NCI-H2196 (cell line): ENCODE measurements at regions not wholly inside any gene's neighbourhood (a gene's known extent, or its start where the extent isn't known, plus 50 kb on each side); places are given as distances from the start of the nearest gene placed in this dataset.
"Not testable (repeated sequence)": the region's sequence is repeated elsewhere in the genome, so short reads cannot be mapped to it uniquely, and the experiment has no call there.

Source experiments
- DNase-seq: peaks from one replicate; lab custom pipeline; 2025; ENCODE audit not compliant: unreplicated experiment; lab: John Stamatoyannopoulos, UW

DNA sequence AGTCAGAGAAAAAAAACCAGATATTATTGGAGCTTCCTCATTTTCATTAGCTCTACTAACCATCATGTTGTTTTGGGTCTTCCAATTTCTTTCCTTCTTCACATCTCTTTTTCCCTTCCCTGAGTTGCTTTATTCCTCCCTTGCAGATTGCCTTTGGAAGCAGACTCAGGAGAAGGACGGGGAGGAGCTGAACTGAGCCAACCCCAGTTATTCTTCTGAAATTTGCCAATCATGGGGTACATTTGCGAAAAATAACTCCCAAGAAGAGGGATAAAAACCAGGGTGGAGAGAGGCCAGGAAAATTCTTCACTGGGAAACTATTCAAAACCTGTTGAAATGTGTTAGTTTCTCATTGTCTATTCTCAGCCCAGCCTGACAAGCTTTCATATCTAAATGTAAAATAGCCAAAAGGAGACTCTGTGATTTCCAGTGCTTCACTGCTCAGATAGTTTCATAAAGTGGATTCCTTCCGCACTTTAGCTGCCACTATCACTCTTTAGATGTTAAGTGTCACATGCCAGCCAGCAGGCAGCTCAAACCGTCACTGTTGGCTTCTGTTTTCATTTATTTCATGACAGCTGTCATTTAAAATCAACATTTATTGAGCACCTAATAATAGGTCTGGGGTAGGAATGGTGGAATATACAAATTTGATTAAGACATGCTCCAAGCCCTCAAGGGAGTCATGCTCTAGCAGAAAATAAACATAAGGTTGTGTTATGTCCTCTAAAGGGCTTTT is 204.5 kb downstream of the SREK1 start:
- no peak for DNase-seq

DNA sequence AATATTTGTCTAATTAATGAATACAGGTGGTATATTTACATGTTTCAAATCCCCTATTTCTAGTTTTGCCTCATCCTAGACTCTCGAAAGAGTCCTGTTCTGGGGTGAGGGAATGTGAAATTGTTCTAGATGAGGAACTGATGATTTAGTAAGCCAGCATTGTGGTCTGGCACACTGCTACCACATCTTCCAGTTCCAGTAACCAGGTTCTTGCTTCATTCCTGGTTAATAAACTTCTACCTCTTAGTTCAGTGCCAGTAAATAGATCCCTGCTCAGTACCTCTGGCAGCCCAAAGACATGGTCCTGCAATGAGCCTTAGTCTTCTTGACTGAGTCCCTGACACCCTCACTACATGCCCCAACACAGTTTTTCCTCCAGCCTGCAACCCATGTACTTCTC is 207.7 kb downstream of the SREK1 start:
- DNase-seq = no peak

DNA sequence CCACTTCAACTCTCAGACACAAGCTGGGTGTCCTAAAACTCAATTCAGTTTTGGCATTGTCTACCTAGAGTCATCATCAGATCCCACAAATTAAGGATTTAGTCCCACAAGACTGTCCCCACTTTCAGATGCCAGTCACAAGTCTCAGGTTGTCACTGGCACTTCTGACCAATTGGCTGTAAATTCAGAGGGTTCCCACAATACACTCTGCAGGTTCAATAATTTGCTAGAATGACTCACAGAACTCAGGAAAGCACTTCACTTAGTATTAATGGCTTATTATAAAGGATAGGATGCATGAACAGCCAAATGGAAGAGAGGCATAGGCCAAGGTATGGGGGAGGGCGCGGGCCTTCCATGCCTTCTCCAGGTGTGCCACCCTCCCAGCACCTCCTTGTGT is 209.1 kb downstream of the SREK1 start:
- no peak for DNase-seq

DNA sequence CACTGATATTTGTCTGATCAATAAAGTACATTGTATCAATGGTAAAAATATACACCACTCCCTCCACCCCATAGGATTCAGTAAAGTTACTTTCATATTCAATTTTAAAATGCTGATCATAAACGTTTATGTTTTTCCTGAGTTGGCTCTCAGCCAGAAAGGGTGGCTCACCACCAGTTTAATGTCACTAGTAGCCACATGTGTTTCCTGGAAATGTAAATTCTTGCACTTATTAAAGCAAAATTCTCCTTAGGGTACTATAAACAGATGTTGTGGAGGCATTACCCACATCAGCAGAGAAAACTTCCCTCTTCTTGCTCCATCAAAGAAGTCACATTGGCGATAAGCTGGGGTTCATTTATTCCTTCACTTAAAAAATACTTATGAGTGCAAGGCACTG is 210.3 kb downstream of the SREK1 start:
- no peak for DNase-seq

DNA sequence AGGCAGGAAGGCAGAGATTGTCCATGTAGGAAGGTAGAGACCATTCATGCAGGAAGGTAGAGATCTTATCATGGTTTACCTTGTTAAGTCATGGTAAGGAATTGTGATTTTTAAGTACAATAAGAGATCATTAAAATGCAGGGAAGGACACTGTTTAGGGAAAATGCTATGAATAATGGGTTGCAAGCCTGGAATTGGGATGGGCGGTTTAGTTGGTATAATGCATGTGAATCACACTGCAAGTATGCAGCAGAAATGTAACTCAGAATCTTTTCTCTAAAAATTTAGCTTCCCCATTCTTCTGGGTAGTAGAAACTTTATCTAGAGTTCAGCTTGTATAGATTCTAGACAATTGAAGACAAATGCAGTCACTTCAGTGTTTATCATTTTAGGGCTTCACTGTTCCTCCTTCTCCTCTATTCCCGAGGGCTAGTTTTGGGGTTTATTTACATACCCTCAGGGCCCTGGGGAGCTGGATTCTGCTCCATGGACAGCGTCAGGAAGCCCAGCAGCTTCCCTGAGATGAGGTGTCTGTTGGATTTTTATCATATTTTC is 212.0 kb downstream of the SREK1 start:
- no peak for DNase-seq

DNA sequence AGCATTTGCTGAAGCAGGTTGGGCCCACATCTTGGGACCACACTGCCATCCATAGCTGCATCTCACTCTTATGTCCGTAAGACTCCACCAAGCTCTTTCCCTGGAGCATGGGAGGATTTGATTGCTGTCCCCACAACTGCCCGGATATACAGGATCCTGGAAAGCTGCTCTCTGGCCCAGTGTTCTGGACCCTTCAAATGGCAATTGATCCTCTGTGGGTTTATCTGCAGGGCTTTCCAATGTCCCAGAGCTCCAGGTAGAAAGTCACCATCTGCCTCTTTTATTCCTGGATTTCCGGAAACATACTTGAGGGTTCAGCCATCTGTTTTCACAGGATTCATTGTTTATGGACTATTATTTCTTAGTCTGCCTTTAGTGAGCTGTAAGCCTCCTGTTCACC is 214.6 kb downstream of the SREK1 start:
- no peak for DNase-seq

DNA sequence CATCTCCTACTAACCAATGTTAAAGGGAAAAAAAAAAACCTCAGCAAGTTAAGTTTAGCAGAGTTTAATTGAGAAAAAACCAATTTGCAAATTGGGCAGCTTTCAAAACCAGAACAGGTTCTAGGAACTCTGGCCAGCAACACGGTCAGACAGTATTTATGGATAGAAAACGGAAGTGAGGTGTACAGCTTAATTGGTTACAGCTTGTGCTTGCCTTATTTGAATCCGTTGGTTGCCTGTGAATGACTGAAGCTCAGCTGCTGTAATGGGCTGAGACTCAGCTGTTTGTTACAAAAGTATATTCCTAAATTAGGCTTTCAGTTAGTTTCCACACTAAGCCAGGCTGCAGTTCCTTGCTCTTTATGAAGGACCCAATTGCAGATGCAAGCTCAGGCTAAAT is 217.0 kb downstream of the SREK1 start:
- DNase-seq = no peak

DNA sequence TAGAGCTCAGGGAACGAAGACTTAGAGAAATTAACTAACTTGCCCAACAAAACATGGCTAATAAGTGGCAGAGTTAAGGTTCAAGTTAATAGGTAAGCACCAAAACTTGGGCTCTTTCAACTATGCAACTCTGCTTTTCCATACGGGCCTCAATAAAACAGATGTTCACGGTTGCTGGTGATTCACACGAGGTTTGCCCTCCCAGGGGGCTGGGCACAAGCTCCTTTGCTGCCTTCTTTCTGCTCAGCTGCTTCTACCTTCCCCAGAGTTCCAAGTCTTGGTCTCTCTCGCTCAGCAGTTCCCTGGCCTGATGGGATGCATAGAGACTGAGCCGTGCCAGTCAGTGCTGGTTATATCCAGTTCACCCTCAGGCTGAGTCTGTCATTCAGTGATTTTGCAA is 217.9 kb downstream of the SREK1 start:
- no peak for DNase-seq

DNA sequence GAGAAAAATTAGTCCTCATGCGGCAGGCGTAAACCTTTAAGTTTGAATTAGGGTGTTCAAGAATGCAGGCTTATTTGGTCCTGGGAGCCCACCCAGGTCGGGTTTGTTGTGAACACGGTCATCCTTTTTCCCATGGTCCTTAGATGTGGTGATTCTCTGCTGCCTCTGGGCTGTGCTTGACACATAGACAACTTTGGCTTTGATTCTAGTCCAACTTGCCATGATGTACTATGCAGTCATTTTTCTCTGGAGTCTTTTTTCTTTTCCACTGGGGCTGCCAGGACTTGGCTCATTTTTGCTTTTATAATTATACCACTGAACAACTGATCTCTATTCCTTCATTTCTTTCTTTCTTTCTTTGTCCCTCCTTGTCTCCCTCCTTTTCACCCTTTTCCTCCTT is 218.6 kb downstream of the SREK1 start:
- DNase-seq = no peak

DNA sequence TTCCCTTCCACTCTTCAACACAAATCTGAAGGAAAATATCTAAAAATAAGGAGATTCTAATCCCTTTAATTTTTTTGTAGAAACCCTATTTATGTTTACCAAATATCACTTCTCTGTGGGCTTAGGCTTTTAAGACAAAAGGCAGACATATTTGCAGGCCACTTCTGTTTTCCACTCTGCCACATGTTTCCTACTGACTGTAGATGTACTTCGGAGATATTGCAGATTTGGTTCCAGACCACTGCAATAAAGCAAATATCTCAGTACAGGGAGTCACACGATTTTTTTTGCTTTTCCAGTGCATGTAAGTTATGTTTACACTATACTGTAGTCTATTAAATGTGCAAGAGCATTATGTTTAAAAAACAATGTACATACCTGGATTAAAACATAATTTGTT is 219.0 kb downstream of the SREK1 start:
- DNase-seq = no peak

DNA sequence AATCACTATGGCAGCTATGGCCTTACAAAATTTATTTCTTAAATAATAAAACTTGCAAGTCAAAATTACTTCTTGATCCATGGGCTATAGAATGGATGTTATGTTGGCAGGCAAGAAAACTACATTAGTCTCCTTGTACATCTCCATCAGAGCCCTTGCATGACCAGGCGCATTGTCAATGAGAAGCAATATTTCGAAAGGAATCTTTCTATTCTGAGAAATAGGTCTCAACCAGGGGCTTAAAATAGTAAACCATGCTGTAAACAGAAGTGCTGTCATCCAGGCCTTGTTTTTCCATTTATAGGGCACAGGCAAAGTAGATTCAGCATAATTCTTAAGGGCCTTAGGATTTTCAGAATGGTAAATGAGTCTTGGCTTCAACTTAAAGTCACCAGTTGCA is 220.1 kb downstream of the SREK1 start:
- DNase-seq = no peak

DNA sequence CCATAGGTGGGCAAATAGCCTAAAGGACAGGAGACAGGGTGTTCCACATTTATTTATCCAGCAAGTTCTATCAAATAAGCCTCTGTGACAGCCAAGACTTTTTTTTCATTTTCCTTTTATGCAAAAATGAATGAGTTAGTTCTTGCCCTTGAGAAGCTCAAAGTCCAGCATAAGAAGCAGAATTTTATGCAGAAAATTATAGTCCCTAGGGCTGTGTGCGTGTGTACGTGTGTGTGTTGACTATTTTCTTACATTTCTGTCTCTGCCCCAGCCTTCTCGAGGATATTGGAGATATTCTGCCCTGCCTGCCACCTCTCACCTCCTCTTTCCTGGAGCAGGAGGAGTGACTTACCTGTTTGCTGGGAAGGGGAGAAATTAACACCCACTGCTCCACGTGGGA is 221.9 kb downstream of the SREK1 start:
- DNase-seq = no peak

DNA sequence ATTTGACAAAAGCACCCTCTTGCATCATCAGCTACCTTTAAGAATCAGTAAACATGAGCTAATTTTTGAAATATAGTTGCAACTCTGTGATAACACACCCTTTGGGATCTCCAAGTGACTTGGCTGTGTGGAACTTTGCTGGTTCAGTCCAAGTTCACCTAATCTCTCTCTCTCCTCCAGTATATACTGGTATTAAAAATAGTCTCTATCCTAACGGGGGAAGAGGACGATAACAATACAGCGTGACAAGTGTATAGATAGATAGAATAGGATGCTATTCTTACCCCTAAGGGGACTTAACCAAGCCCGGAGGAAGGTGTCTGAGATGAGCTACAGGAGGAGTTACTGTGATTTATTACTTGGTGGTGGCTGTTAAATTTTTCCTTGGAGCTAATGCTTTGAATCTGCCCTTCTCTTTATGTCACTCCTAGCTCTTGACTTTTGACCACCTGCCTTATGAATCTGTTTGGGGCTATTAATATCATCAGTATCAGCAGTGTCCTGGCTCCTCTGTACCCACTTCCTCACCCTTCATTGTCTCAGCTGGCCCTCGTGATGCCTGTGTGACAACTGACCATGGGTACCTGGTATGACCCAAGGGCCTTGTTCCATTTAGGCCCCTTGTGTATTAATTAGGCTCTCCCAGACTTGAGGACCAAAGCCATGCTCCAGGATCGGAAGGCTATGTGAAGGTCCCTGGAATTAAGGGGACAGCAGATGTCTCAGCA is 223.9 kb downstream of the SREK1 start:
- no peak for DNase-seq

DNA sequence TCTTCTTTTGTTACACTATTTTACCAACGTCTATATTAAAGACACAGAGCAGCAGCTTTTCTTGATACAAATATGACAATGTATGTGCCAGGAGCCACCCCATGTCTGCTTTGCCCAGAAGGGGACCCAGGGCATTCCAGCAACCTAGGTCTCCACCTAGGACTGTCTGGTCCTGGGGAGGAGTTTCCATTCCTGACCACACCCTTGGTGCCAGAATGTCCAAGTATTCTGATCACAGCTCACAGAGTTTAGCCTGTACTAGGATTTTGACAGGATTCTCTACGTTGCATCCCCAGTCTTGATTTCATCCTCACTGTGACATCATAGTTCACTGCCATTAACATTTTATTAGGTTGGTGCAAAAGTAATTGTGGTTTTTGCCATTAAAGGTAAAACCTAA is 224.7 kb downstream of the SREK1 start:
- DNase-seq = no peak

DNA sequence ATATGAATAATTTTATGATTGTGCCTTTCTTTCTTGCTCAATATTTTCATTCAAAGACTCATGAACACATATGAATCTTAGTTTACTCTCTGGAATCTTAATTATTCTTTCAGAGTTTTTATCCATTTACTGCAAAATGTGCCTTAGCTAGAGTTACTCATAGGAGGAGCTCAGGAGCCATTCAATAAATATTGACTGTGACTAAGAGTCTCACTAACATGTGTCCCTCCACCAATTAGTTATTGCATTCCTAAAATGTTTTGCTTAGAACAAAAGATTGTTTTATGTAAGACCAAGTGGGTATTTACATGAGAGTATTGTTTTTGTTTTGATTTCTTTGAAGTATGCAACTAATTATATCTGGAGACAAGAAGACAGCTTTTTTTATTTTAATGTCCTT is 218.4 kb upstream of the MAST4 start:
- no peak for DNase-seq

DNA sequence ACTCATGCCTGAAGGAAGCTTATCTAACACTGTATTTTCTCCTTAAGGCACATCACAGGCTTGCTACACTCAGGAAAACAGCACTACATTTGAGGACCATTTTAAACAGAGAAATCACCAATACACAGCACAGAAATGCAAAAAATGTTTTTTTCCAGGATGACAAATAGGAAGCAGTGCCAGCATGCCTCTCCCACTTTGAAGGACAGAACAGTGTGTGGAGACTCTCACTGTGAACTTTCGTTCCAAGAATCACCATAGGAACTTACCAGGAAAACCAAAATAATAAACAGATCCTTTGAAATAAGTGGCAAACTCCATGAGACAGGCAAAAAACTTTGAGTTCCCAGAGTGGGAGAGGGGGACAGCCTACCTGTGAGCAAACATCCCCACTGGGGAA is 217.8 kb upstream of the MAST4 start:
- no peak for DNase-seq

DNA sequence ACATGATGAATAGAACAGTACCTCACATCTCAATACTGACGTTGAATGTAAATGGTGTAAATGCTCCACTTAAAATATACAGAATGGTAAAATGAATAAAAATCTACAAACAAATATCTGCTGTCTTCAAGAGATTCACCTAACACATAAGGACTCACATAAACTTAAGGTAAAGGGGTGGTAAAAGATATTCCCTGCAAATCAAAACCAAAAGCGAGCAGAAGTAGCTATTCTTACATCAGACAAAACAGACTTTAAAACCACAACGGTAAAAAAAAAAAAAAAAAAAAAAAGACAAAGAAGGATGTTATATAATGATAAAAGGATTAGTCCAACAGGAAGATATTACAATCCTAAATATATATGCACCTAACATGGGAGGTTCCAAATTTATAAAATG is 214.0 kb upstream of the MAST4 start:
- no peak for DNase-seq

DNA sequence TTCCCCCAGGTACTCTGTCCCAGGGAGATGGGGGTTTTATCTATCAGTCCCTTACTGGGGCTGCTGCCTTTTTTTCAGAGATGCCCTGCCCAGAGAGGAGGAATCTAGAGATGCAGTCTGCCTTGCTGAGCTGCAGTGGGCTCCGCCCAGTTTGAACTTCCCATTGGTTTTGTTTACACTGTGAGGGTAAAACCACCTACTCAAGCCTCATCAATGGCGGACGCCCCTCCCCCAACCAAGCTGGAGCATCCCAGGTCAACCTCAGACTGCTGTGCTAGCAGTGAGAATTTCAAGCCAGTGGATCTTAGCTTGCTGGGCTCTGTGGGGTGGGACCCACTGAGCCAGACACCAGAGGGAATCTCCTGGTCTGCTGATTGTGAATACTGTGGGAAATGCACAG is 191.0 kb upstream of the MAST4 start:
- DNase-seq = not testable (repeated sequence)

DNA sequence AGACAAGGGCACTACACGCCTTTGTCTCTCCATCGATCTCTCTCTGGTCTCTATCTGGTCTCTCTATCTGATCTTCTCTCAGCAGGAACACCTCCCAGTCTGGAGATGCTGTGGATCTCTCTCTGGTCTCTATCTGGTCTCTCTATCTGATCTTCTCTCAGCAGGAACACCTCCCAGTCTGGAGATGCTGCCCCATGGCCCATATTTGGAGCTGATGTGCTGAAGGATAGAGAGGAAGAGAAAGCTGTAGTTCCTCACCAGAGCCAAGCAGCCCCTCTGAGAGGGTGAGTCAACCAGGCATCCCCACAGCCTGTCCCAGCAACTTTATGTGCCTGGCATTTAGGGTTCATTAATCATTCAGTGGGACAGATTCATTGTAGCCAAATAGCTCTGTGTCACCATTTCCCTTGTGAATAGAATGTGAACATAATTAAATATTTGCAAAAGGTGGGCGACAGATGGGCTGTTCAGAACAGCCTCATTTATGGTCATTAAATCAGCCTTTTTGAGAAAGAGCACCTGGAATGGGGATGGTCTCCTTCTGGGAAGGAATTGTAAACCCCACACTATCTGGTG is 189.3 kb upstream of the MAST4 start:
- DNase-seq = no peak

DNA sequence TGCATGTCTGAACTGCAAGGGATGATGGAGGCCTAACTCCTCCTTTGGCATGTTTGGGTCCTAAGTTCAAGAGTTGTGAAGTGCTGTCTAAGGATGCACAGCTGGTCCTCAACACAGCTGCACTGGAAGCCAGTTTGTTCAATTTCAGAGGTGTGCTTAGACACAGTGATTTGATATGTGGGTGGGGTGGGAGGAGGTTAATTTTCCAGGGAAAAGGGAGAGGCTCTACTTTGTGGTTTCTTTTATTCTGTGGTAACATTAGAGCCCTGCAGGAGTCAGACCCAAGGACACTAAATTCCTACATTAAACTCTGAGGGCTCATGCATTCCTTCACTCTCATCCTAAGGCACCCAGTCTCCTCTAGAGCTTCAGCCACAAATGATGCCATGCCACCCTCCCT is 188.4 kb upstream of the MAST4 start:
- no peak for DNase-seq

DNA sequence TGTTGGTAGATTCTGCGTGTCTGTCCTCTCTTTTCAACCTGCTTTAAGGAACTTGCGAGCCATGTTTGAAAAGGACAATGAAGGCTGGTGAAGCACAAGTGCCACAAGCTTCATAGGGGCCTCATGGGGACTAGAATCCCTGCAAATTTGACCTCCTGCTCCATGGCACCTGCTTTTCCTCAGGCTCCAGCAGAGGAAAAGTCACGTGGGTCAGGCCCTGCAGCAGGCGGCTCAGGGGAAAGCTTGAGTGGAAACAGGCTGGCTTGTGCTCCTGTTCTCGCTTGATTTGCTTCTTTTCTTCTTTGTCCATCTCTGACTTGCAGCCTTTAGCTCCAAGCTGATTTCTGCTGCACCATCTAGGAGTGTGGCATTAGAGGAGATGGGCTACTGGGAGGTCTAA is 187.6 kb upstream of the MAST4 start:
- no peak for DNase-seq

DNA sequence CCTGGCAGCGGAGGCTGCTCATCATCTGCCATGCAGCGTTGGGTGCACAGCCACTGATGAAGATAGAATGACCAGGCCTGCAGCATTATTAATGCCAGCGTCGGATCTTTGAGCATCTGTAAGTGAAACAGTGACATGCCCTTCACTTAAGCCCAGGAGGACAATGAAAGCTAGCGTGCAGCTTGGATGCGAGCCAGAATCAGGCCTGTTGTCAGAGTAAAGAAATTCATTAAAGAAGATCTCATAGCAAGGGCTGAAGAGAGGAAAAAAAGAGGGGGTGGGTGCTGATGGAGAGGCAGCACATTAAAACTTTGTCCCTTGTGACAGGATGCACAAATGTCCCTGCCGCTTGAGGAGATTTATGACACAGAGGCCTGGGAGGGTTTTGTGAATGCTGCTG is 186.1 kb upstream of the MAST4 start:
- DNase-seq = no peak
